ENCODE measurements at regions not wholly inside any gene's neighbourhood (a gene's known extent, or its start where the extent isn't known, plus 50 kb on each side); places are given as distances from the start of the nearest gene placed in this dataset.
"Not testable (repeated sequence)": the region's sequence is repeated elsewhere in the genome, so short reads cannot be mapped to it uniquely, and the experiment has no call there.

- DNase-seq: peak; percentile 74
Observed at GRCh38 chr11:96708219-96708878, 318.5 kb downstream of the JRKL start.

GRCh38 chr11:96713301-96713700 is 323.5 kb downstream of the JRKL start:
- no peak for DNase-seq

- no peak for DNase-seq
Observed at GRCh38 chr11:96714689-96715088, 324.9 kb downstream of the JRKL start.

GRCh38 chr11:96715208-96715607 is 325.4 kb downstream of the JRKL start:
- no peak for DNase-seq

GRCh38 chr11:96736601-96737000 is 346.8 kb downstream of the JRKL start:
- DNase-seq: no peak

- no peak for DNase-seq
Observed at GRCh38 chr11:96738311-96738710, 348.5 kb downstream of the JRKL start.

- DNase-seq: no peak
Observed at GRCh38 chr11:96741068-96741467, 351.3 kb downstream of the JRKL start.

- DNase-seq: no peak
Observed at GRCh38 chr11:96744697-96745096, 354.9 kb downstream of the JRKL start.

GRCh38 chr11:96748639-96749370 is 359.0 kb downstream of the JRKL start:
- DNase-seq: no peak

- DNase-seq: not testable (repeated sequence)
Observed at GRCh38 chr11:96751807-96752206, 362.0 kb downstream of the JRKL start.

- no peak for DNase-seq
Observed at GRCh38 chr11:96752221-96752620, 362.4 kb downstream of the JRKL start.

- no peak for DNase-seq
Observed at GRCh38 chr11:96753997-96754396, 364.2 kb downstream of the JRKL start.

- DNase-seq: no peak
Observed at GRCh38 chr11:96755209-96755608, 365.4 kb downstream of the JRKL start.

- no peak for DNase-seq
Observed at GRCh38 chr11:96755752-96756151, 365.9 kb downstream of the JRKL start.

GRCh38 chr11:96758957-96759356 is 369.1 kb downstream of the JRKL start:
- DNase-seq: no peak

- DNase-seq: no peak
Observed at GRCh38 chr11:96760306-96760705, 370.5 kb downstream of the JRKL start.

GRCh38 chr11:96760815-96761214 is 371.0 kb downstream of the JRKL start:
- DNase-seq: no peak

- DNase-seq: no peak
Observed at GRCh38 chr11:96761451-96761850, 371.6 kb downstream of the JRKL start.

GRCh38 chr11:96763244-96763643 is 373.4 kb downstream of the JRKL start:
- no peak for DNase-seq

GRCh38 chr11:96778272-96778671 is 388.5 kb downstream of the JRKL start:
- no peak for DNase-seq

GRCh38 chr11:96779030-96779429 is 389.2 kb downstream of the JRKL start:
- DNase-seq: no peak

GRCh38 chr11:96781082-96781481 is 391.3 kb downstream of the JRKL start:
- DNase-seq: no peak

- no peak for DNase-seq
Observed at GRCh38 chr11:96782632-96783031, 392.8 kb downstream of the JRKL start.

GRCh38 chr11:96783311-96783710 is 393.5 kb downstream of the JRKL start:
- DNase-seq: peak; percentile 85

- DNase-seq: no peak
Observed at GRCh38 chr11:96785073-96785472, 395.3 kb downstream of the JRKL start.

Measured in NCI-H2171 (cell line).